Loucy (cell line): ENCODE measurements at regions not wholly inside any gene's neighbourhood (a gene's known extent, or its start where the extent isn't known, plus 50 kb on each side); places are given as distances from the start of the nearest gene placed in this dataset.

Experiments
- H2AFZ ChIP-seq: fragments of 200-600 bp; sonication (generic); 2 replicates; pipeline ENCODE4 v1.6.0; 2016; ENCODE audit warnings: antibody characterized with exemption, mild to moderate bottlenecking, low read length, moderate library complexity
- H3F3A ChIP-seq: fragments of 200-600 bp; 2 replicates; pipeline ENCODE4 v1.6.0; 2016; ENCODE audit warnings: antibody characterized with exemption, low read depth, mild to moderate bottlenecking
- H3K27me3 ChIP-seq: fragments of 200-600 bp; sonication (generic); 2 replicates; pipeline ENCODE4 v1.6.1; 2014; ENCODE audit warnings: low read length, mild to moderate bottlenecking; ENCODE audit not compliant: insufficient read depth, poor library complexity, severe bottlenecking
- H3K36me3 ChIP-seq: fragments of 200-600 bp; sonication (generic); 2 replicates; pipeline ENCODE4 v1.6.1; 2016; ENCODE audit warnings: low read length; ENCODE audit not compliant: insufficient read depth
- H3K4me1 ChIP-seq: fragments of 200-600 bp; sonication (generic); 2 replicates; pipeline ENCODE4 v1.5.1; 2014; ENCODE audit warnings: low read length, mild to moderate bottlenecking; ENCODE audit not compliant: insufficient read depth, poor library complexity, severe bottlenecking
- H3K4me2 ChIP-seq: fragments of 200-600 bp; sonication (generic); 2 replicates; pipeline ENCODE4 v1.6.0; 2014; ENCODE audit warnings: antibody characterized with exemption, low read length, low read depth, mild to moderate bottlenecking; ENCODE audit not compliant: poor library complexity, severe bottlenecking
- H3K4me3 ChIP-seq: fragments of 200-600 bp; sonication (generic); 2 replicates; pipeline ENCODE4 v1.5.1; 2014; ENCODE audit warnings: low read length, mild to moderate bottlenecking, mixed read lengths; ENCODE audit not compliant: poor library complexity, severe bottlenecking
- H3K79me2 ChIP-seq: fragments of 200-600 bp; sonication (generic); 2 replicates; pipeline ENCODE4 v1.6.1; 2014; ENCODE audit warnings: low read length; ENCODE audit not compliant: insufficient read depth
- H3K9ac ChIP-seq: fragments of 200-600 bp; sonication (generic); 2 replicates; pipeline ENCODE4 v1.6.0; 2014; ENCODE audit warnings: mild to moderate bottlenecking, low read depth, low read length, moderate library complexity; ENCODE audit not compliant: poor library complexity, severe bottlenecking
- H3K9me2 ChIP-seq: fragments of 200-600 bp; sonication (generic); replicated peaks from 2 replicates; pipeline ENCODE4 v1.6.1; 2016; ENCODE audit warnings: low read depth, low read length, mixed read lengths
- H3K9me3 ChIP-seq: fragments of 200-600 bp; sonication (generic); 2 replicates; pipeline ENCODE4 v1.6.1; 2014; ENCODE audit warnings: mild to moderate bottlenecking, antibody characterized with exemption, low read length, low read depth; ENCODE audit not compliant: insufficient read depth
- H4K20me1 ChIP-seq: fragments of 200-600 bp; sonication (generic); 2 replicates; pipeline ENCODE4 v1.6.0; 2014; ENCODE audit warnings: antibody characterized with exemption, low read length, mild to moderate bottlenecking; ENCODE audit not compliant: insufficient read depth, poor library complexity, severe bottlenecking
- EZH2phosphoT487 ChIP-seq: fragments of 200-600 bp; IDR thresholded peaks from 2 replicates; pipeline ENCODE4 v1.6.1; 2018; ENCODE audit warnings: antibody characterized with exemption, mild to moderate bottlenecking, moderate library complexity, borderline replicate concordance
- TF ChIP-seq, protein P1 (sequence below): fragments of 200-600 bp; sonication (generic); conservative IDR thresholded peaks from 2 replicates; pipeline ENCODE4 v1.5.1; 2014; ENCODE audit warnings: mild to moderate bottlenecking, antibody characterized with exemption, low read length

DNA sequence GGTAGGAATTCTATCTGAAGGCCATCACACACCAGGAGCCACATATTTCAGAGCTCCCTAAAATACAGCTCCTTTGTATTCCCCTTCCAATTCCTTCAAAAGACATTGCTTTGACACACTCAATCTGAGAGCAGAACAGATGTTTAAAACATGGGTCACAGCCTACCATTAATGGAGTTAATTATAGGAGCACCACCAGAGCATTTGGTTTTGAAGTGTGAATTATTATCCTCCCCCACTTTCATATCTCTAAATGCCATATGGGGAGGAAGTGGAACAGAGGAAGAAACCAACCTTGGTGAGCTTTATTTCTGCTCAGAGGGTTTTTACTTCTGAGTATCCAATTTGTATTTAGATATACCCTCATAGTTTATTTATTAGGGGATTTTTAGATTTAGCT is 50.7 kb upstream of the TNFRSF21 start:
- no peak for TF ChIP-seq EZH2phosphoT487
- Histone ChIP-seq H4K20me1 (no peaks in the 10 kb centered on the region), H3K9me2 (no peaks in the 10 kb centered on the region), H3K9me3 (no peaks in the 10 kb centered on the region), H3K79me2 (no peaks in the 10 kb centered on the region), H3K27me3 (no peaks in the 10 kb centered on the region), H3K4me2 (peak overlapping the region; percentile 43), H3K4me1 (peaks cover 52% of the 10 kb centered on the region), H3K4me3 (no peak overlapping the region), H2AFZ (no peak overlapping the region), H3F3A (no peaks in the 10 kb centered on the region), H3K9ac (no peak overlapping the region), H3K36me3 (no peaks in the 10 kb centered on the region)

DNA sequence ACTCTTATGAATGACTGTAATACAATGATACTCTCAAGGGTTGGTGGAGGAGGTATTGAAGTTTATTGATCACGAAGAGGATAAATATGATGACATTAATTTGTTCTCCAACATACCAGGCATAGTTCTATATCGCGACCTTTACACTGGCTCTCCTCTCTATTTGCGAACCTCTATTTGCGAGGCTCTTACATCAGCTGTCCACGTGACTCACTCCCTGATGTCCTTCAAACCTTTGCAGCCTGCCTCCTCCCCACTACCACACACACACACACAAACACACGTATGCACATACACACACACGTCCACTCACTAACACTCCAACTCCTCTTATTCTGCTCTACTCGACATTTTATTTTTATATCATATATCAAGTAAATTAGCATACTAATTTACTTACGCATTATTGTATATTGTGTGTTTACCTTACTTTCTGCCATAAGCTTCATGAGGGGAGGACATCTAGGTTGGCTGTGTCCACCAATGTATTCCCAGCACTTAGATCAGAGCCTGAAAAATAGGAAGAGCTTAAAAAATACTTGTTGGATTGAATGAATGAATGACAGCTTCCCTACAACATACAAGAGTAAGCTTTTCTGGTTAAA is 53.3 kb upstream of the TNFRSF21 start:
- no peak overlapping the region for H3K4me2 ChIP-seq
- no peaks in the 10 kb centered on the region for H3K79me2 ChIP-seq
- no peak overlapping the region for H3K4me3 ChIP-seq
- no peak overlapping the region for H3K9ac ChIP-seq
- TF ChIP-seq, protein P1, sequence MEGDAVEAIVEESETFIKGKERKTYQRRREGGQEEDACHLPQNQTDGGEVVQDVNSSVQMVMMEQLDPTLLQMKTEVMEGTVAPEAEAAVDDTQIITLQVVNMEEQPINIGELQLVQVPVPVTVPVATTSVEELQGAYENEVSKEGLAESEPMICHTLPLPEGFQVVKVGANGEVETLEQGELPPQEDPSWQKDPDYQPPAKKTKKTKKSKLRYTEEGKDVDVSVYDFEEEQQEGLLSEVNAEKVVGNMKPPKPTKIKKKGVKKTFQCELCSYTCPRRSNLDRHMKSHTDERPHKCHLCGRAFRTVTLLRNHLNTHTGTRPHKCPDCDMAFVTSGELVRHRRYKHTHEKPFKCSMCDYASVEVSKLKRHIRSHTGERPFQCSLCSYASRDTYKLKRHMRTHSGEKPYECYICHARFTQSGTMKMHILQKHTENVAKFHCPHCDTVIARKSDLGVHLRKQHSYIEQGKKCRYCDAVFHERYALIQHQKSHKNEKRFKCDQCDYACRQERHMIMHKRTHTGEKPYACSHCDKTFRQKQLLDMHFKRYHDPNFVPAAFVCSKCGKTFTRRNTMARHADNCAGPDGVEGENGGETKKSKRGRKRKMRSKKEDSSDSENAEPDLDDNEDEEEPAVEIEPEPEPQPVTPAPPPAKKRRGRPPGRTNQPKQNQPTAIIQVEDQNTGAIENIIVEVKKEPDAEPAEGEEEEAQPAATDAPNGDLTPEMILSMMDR: no peak
- TF ChIP-seq EZH2phosphoT487: no peak
- H3K4me1 ChIP-seq: peaks cover 41% of the 10 kb centered on the region
- no peaks in the 10 kb centered on the region for H3K36me3 ChIP-seq
- no peak overlapping the region for H2AFZ ChIP-seq
- H3K27me3 ChIP-seq: no peaks in the 10 kb centered on the region
- no peaks in the 10 kb centered on the region for H3F3A ChIP-seq
- no peaks in the 10 kb centered on the region for H3K9me3 ChIP-seq
- no peaks in the 10 kb centered on the region for H4K20me1 ChIP-seq
- H3K9me2 ChIP-seq: no peaks in the 10 kb centered on the region

DNA sequence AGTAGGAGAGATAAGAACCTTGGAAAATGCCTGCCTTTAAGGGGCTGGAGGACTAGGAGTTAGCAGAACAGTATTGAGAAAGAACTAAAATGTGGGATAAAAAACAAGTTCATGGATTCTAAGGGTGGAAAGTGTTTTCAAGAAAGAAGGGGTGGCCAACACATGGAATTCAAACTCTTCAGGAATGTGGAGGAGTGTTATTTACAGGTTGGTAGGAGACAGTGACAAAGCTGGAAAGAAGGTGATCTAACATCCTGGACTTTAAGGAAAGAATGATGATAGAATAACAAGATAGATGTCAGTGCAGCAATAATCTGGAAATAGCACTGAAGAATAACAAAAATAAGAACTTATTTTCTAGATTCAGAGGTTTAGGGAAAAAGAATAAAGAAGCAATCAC is 54.0 kb upstream of the TNFRSF21 start:
- H3K4me2 ChIP-seq: no peak overlapping the region
- H3K4me3 ChIP-seq: no peak overlapping the region
- no peaks in the 10 kb centered on the region for H3K9me3 ChIP-seq
- H2AFZ ChIP-seq: no peak overlapping the region
- H3K9ac ChIP-seq: no peak overlapping the region
- no peak for TF ChIP-seq EZH2phosphoT487
- TF ChIP-seq, protein P1: no peak
- H3K4me1 ChIP-seq: peaks cover 34% of the 10 kb centered on the region
- H3F3A ChIP-seq: no peaks in the 10 kb centered on the region
- H4K20me1 ChIP-seq: no peaks in the 10 kb centered on the region
- H3K36me3 ChIP-seq: no peaks in the 10 kb centered on the region
- no peaks in the 10 kb centered on the region for H3K9me2 ChIP-seq
- H3K79me2 ChIP-seq: no peaks in the 10 kb centered on the region
- H3K27me3 ChIP-seq: no peaks in the 10 kb centered on the region

DNA sequence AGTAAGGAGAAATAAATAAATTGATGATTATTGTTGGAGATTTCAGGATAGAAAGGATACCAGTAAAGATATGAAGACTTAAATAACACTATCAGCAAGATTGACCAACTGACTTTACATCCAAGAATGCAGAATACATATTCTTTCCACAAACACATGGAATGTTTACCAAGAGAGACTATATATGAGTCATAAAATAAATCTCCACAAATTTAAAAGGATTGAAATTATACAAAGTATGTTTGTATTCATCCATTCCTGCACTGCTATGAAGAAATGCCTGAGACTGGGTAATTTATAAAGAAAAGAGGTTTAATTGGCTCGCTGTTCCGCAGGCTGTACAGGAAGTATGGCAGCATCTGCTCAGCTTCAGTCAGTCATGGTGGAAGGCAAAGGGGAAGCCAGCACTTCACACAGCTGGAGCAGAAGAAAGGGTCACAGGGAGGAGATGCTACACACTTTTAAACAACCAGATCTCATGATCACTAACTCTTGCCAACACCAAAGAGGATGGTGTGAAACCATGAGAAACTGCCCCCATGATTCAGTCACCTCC is 56.7 kb upstream of the TNFRSF21 start:
- no peaks in the 10 kb centered on the region for H4K20me1 ChIP-seq
- no peaks in the 10 kb centered on the region for H3K9me3 ChIP-seq
- no peaks in the 10 kb centered on the region for H3K9me2 ChIP-seq
- no peak overlapping the region for H3K9ac ChIP-seq
- no peaks in the 10 kb centered on the region for H3F3A ChIP-seq
- no peaks in the 10 kb centered on the region for H3K27me3 ChIP-seq
- H3K4me3 ChIP-seq: no peak overlapping the region
- H3K79me2 ChIP-seq: no peaks in the 10 kb centered on the region
- no peak for TF ChIP-seq EZH2phosphoT487
- TF ChIP-seq, protein P1: no peak
- H2AFZ ChIP-seq: no peak overlapping the region
- H3K4me2 ChIP-seq: no peak overlapping the region
- no peaks in the 10 kb centered on the region for H3K36me3 ChIP-seq
- H3K4me1 ChIP-seq: peaks cover 9% of the 10 kb centered on the region
